ENCODE measurements at regions not wholly inside any gene's neighbourhood (a gene's known extent, or its start where the extent isn't known, plus 50 kb on each side); places are given as distances from the start of the nearest gene placed in this dataset.

GRCh38 chr15:39230908-39231285 is 350.0 kb upstream of the THBS1 start:
- TF ChIP-seq CTCF (IDR thresholded peaks at IDR 0.05; ENCODE audit: control extremely low read depth in 1 of 3, insufficient read depth in 1 of 3, low read depth in 1 of 3, low read length in 3 of 3) (no peak), POLR2AphosphoS5 (IDR thresholded peaks at IDR 0.05; ENCODE audit: low read depth, low read length) (no peak), JUN (IDR thresholded peaks at IDR 0.05; ENCODE audit: low read depth, low read length) (no peak), KDM5A (IDR thresholded peaks at IDR 0.05; ENCODE audit: low read length) (no peak), MAX (IDR thresholded peaks at IDR 0.05) (no peak), GABPA (IDR thresholded peaks at IDR 0.05; ENCODE audit: borderline replicate concordance, insufficient read depth, low read length) (no peak), PHF8 (conservative IDR thresholded peaks at IDR 0.05; ENCODE audit: low read depth, low read length) (no peak)
